Neural progenitor cell (in vitro differentiated cells): ENCODE measurements at regions not wholly inside any gene's neighbourhood (a gene's known extent, or its start where the extent isn't known, plus 50 kb on each side); places are given as distances from the start of the nearest gene placed in this dataset.

Source experiments
- EZH2 ChIP-seq: fragments of 200-600 bp; sonication (generic); IDR thresholded peaks from 2 replicates; pipeline ENCODE4 v1.6.1; 2017; ENCODE audit warnings: antibody characterized with exemption, mild to moderate bottlenecking, moderate library complexity
- TF ChIP-seq, protein P1 (sequence below): fragments of 200-600 bp; sonication (generic); IDR thresholded peaks from 2 replicates; pipeline ENCODE4 v1.5.1; 2017; ENCODE audit warnings: antibody characterized with exemption, mild to moderate bottlenecking

DNA sequence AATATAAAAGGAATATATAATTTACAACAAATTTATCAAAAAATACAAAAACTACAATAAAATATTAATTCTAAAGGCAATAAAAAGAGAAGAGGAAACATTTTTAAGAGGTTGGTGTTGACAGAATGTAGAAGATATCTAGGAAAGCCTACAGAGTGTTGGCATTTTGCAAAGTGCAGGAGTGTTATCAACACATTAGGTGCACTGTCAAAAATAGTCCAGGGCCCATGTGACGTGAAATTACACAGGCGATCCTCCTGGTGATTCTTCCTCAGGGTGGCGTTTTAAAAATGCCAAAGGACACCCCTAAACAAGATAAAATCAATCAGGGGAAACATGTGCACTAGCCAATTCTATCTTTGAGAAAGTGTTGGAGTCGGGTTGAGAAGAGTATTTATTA is 222.7 kb downstream of the ARPP21 start:
- TF ChIP-seq EZH2 = no peak
- TF ChIP-seq, protein P1, sequence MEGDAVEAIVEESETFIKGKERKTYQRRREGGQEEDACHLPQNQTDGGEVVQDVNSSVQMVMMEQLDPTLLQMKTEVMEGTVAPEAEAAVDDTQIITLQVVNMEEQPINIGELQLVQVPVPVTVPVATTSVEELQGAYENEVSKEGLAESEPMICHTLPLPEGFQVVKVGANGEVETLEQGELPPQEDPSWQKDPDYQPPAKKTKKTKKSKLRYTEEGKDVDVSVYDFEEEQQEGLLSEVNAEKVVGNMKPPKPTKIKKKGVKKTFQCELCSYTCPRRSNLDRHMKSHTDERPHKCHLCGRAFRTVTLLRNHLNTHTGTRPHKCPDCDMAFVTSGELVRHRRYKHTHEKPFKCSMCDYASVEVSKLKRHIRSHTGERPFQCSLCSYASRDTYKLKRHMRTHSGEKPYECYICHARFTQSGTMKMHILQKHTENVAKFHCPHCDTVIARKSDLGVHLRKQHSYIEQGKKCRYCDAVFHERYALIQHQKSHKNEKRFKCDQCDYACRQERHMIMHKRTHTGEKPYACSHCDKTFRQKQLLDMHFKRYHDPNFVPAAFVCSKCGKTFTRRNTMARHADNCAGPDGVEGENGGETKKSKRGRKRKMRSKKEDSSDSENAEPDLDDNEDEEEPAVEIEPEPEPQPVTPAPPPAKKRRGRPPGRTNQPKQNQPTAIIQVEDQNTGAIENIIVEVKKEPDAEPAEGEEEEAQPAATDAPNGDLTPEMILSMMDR = no peak
